ENCODE measurements at regions not wholly inside any gene's neighbourhood (a gene's known extent, or its start where the extent isn't known, plus 50 kb on each side); places are given as distances from the start of the nearest gene placed in this dataset.

DNA sequence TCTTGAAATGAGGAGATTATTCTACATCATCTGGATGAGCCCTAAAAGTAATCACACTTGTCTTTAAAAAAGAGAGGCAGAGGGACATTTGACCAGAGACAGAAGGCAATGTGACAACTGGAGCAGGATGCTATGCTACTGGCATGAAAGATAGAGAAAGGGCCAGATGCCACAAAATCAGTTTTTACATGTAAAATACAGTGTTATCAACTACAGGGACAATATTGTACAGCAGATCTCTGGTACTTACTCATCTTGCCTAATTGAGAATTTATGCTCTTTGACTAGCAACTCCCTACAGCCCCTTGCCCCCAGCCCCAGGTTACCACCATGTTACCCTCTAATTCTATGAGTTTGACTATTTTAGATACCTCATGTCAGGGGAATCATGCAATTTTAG is 633.4 kb downstream of the LTN1 start:
- BruUV-seq (replicated peaks), result no TSS peak
- Mint-ChIP-seq H3K27me3 (ENCODE audit: insufficient read depth, unreplicated experiment) (no peaks in the 10 kb centered on the region), H3K4me3 (ENCODE audit: unreplicated experiment) (no peak overlapping the region), H3K27ac (ENCODE audit: low read depth, unreplicated experiment) (no peak overlapping the region), H3K36me3 (ENCODE audit: insufficient read depth, unreplicated experiment) (no peaks in the 10 kb centered on the region), H3K9me3 (ENCODE audit: unreplicated experiment) (no peaks in the 10 kb centered on the region), H3K4me1 (ENCODE audit: insufficient read depth, unreplicated experiment) (peaks cover 5% of the 10 kb centered on the region)
- no peak for DNase-seq (ENCODE audit: unreplicated experiment)
- ChIA-PET POLR2A (no interaction called here), CTCF (no interaction called here)
- intact Hi-C loops (cut with micrococcal nuclease), result no loop called here
- no peak for TF ChIP-seq CTCF (IDR thresholded peaks at IDR 0.05; ENCODE audit: unreplicated experiment)

DNA sequence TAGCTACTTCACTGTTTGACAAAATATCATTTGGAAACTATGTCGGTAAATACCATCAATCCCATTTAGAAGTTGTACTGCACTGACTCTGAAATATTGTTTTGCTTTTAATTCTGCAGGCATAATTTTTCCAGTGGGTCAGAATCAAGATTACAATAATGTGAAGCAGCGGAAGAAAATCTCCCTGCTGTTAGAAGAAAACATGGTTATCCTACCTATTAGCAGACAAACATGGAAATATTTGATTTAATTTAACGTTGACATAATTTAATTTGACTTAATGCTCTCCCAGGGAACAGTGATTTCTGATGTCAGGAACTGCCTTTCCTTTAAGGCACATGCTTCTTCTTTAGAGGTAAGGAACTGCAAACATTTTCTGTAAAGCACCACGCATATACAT is 634.0 kb downstream of the LTN1 start:
- CTCF ChIA-PET, result no interaction called here
- POLR2A ChIA-PET, result no interaction called here
- BruUV-seq (replicated peaks), result no TSS peak

GRCh38 chr21:28358170-28358569 is 634.5 kb downstream of the LTN1 start:
- POLR2A ChIA-PET, result no interaction called here
- Mint-ChIP-seq H3K4me3 (ENCODE audit: unreplicated experiment) (no peak overlapping the region), H3K27me3 (ENCODE audit: insufficient read depth, unreplicated experiment) (no peaks in the 10 kb centered on the region), H3K4me1 (ENCODE audit: insufficient read depth, unreplicated experiment) (no peaks in the 10 kb centered on the region), H3K27ac (ENCODE audit: low read depth, unreplicated experiment) (no peak overlapping the region), H3K9me3 (ENCODE audit: unreplicated experiment) (no peaks in the 10 kb centered on the region), H3K36me3 (ENCODE audit: insufficient read depth, unreplicated experiment) (no peaks in the 10 kb centered on the region)
- TF ChIP-seq CTCF (IDR thresholded peaks at IDR 0.05; ENCODE audit: unreplicated experiment), result no peak
- CTCF ChIA-PET, result interaction anchor here (3.4 kb wide), 1 partner anchor 387 kb away, joined by 16 read pairs; no protein-coding TSS in a partner anchor
- DNase-seq (ENCODE audit: unreplicated experiment), result no peak
- no TSS peak for BruUV-seq (replicated peaks)
- intact Hi-C loops (cut with micrococcal nuclease), result no loop called here

More for the DNA sequence above, 634.0 kb downstream of the LTN1 start:
- intact Hi-C loops (cut with micrococcal nuclease), result no loop called here
- no peak for TF ChIP-seq CTCF (IDR thresholded peaks at IDR 0.05; ENCODE audit: unreplicated experiment)
- H3K27me3 Mint-ChIP-seq (ENCODE audit: insufficient read depth, unreplicated experiment), result no peaks in the 10 kb centered on the region
- H3K36me3 Mint-ChIP-seq (ENCODE audit: insufficient read depth, unreplicated experiment), result no peaks in the 10 kb centered on the region
- peaks cover 4% of the 10 kb centered on the region for H3K4me1 Mint-ChIP-seq (ENCODE audit: insufficient read depth, unreplicated experiment)
- H3K9me3 Mint-ChIP-seq (ENCODE audit: unreplicated experiment), result no peaks in the 10 kb centered on the region
- H3K4me3 Mint-ChIP-seq (ENCODE audit: unreplicated experiment), result no peak overlapping the region
- H3K27ac Mint-ChIP-seq (ENCODE audit: low read depth, unreplicated experiment), result no peak overlapping the region
- no peak for DNase-seq (ENCODE audit: unreplicated experiment)

DNA sequence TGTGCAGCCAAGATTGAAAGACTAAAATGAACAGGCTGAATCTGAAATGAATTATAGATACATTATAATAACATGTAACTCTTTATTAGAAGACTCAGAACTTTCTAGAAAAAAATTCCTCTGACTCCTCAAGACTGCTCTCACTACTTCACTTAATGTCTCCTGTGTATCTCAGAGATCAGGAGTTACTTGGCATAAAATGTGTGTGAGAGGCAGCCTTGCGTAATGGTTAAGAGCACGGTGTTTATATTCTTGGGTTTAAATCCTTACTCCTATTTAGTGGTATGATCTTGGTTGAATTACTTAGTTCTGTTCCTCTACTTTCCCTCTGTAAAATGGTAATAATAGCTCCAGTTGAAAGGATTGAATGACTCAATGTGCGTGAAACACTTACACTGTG is 634.9 kb downstream of the LTN1 start:
- TF ChIP-seq CTCF (IDR thresholded peaks at IDR 0.05; ENCODE audit: unreplicated experiment), result no peak
- Mint-ChIP-seq H3K27me3 (ENCODE audit: insufficient read depth, unreplicated experiment) (no peaks in the 10 kb centered on the region), H3K36me3 (ENCODE audit: insufficient read depth, unreplicated experiment) (no peaks in the 10 kb centered on the region), H3K4me3 (ENCODE audit: unreplicated experiment) (no peak overlapping the region), H3K4me1 (ENCODE audit: insufficient read depth, unreplicated experiment) (no peaks in the 10 kb centered on the region), H3K9me3 (ENCODE audit: unreplicated experiment) (no peaks in the 10 kb centered on the region), H3K27ac (ENCODE audit: low read depth, unreplicated experiment) (no peak overlapping the region)
- no peak for DNase-seq (ENCODE audit: unreplicated experiment)
- intact Hi-C loops (cut with micrococcal nuclease), result no loop called here
- BruUV-seq (replicated peaks), result no TSS peak
- ChIA-PET POLR2A (no interaction called here), CTCF (interaction anchor here (3.4 kb wide), 1 partner anchor 388 kb away, joined by 16 read pairs; no protein-coding TSS in a partner anchor)

All from MCF 10A (cell line).